Stimulated activated CD4-positive, alpha-beta T cell treated with anti-CD3 and anti-CD28 coated beads, Interleukin-2, amount 100 ng/mL, for 48 hours (primary cell): ENCODE measurements at regions not wholly inside any gene's neighbourhood (a gene's known extent, or its start where the extent isn't known, plus 50 kb on each side); places are given as distances from the start of the nearest gene placed in this dataset.
"Not testable (repeated sequence)": the region's sequence is repeated elsewhere in the genome, so short reads cannot be mapped to it uniquely, and the experiment has no call there.

Experiments
- DNase-seq, 2 donors: peaks; one replicate each; pipeline ENCODE4 v3.0.0-alpha.2; 2020

DNA sequence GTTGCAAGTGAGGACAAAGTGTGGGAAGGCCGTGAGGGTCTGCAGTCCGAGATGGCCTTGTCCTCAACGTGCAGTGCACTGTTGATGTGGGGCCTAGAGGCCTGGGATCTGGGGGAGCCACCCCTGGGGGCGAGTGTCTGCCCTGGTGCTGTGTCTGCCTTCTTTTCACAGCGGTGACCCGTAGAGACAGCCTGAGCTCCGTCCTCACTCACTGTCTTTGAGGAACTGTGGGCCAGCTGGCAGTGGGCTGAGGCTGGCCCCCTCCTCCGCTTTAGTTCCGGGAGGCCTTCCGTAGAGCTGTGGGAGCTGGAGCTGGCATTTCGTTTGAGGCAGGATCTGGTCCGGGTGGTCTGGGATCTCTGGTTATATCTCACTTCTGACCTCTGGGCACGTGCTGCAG lies 1370.6 kb downstream of the CDH12 start:
- not testable (repeated sequence) for DNase-seq

DNA sequence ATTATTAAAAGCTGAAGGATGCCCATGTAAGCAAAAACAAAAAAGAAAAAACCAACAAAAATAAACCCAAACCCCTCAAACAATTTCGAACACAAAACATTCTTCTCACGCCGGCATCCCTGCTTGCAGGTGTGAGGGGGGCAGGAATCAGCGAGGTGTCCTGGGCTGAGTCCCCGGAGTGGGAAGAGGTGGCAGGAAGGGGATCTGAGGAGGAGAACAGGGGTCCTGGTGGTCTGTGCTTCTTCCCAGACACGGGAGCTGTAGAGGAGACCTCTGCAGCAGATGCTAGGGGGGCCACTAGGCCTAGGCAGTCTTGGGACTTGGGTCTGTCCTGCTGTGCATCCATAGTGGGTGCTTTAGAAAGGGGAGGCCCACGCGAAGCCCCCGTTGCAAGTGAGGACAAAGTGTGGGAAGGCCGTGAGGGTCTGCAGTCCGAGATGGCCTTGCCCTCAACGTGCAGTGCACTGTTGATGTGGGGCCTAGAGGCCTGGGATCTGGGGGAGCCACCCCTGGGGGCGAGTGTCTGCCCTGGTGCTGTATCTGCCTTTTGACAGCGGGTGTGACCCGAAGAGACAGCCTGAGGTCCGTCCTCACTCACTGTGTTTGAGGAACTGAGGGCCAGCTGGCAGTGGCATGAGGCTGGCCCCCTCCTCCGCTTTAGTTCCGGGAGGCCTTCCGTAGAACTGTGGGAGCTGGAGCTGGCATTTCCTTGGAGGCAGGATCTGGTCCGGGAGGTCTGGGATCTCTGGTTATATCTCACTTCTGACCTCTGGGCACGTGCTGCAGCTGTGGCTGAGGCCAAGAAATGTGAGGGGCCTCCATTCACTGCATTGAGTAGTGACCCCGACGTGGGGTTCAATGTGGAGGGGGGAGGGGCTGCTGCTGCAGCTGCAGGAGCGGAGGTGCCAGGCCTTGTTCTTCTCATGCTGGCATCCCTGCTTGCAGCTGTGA lies 1371.5 kb downstream of the CDH12 start:
- DNase-seq, result not testable (repeated sequence)

DNA sequence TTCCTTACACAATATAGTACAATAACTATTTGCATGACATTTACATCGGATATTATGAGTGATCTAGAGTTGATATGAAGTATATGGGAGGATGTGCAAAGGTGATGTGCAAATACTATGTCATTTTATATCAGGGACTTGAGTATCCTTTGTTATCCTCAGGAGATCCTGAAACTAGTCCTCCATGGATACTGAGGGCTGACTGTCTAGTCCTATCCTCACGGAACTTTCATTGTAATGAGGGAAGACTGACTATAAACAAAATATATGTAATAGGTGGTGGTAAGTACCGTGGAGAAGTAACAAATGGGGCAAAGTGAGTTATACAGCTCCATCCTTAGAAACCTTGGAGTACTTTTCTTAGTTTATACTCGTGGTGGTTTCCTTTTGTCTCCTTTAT lies 1373.1 kb downstream of the CDH12 start:
- DNase-seq, result not testable (repeated sequence)

DNA sequence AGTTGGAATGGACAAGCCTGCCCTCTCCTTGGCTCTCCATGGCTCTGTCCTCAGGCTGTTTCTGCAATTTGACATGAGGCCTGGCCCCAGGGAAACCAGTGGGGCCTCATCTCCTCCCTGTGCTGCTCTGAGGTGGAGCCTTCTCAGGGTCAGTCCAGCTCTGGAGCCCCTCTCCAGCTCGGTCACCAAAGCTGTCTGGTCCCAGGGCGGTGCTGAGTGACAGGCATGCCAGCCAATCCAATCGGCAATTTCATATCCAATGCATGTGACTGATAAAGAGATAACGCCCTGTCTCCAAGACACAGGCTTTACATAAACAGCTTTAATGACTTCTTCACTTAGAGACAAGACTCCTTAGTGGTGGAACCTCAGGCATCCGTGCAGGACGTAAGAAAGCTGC lies 1379.2 kb downstream of the CDH12 start:
- not testable (repeated sequence) for DNase-seq

DNA sequence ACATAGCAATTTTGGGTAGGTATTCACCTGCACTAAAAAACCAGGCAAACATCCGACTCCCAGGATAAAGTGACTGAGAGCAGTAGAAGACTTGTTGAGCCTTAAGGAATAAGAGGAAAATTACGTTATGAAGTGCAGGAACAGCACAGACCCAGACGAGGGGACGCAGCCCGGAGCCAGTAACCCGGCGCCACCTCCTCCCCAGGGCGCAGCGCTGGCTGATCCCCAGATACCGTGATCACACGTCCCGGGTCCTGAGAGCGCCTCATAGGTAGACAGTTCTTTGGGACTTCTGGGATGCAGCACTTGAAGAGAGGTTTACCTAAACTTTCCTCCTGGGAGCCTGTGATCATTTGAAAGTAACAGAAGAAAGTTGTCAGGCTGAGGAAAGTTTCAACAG lies 1379.7 kb downstream of the CDH12 start:
- DNase-seq, result not testable (repeated sequence)

DNA sequence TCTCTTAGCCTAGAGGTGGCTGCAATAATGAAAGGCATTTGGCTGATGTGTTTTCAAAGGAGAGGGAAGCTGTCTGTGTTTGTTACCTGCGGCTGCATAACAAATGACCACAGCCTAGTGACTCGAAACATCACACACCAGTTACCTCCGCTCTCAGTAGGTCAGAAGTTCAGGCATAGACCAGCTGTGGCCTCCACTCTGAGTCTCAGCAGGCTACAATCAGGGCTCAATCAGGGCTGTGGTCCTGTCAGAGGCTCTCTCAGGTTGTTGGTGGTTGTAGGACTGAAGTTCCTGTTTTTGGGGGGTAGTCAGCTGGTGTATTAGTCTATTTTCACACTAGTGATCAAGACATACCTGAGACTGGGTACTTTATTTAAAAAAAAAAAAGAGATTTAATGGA lies 1381.5 kb downstream of the CDH12 start:
- DNase-seq, result not testable (repeated sequence)

DNA sequence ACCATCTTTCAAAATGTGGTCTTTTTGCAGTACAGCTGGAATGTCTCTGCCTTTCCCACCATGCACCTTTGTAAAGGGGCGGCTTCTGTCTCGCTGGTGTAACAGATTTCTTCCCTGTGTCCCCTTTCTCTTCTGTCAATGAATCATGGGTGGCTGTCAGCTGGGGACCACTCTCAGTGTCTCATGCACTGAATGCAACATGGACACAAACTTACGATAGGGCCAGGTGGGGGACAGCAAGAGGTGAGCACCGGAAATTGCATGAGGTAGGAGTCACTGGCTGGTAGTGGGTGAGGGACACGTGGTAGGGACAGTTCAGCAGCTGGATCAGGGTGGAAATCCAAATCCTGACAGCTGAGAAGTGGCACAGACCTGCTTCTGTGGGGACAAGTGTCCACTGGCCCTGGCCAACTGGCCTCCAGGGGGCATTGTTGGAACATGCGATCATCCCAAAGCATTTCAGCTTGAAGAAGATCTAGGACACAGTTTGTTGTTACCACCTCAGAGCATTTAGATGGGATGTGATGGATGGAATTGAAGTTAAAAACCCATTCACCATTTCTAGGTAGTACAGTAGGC lies 1383.5 kb downstream of the CDH12 start:
- peak in 1 of 2 donors; percentile 10 for DNase-seq

DNA sequence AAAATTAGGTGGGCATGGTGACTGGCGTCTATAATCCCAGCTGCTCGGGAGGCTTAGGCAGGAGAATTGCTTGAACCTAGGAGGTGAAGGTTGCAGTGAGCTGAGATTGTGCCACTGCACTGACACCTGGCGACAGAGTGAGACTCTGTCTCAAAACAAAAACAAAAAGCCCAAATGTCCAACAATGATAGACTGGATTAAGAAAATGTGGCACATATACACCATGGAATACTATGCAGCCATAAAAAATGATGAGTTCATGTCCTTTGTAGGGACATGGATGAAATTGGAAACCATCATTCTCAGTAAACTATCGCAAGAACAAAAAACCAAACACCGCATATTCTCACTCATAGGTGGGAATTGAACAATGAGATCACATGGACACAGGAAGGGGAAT lies 1385.6 kb downstream of the CDH12 start:
- not testable (repeated sequence) for DNase-seq

DNA sequence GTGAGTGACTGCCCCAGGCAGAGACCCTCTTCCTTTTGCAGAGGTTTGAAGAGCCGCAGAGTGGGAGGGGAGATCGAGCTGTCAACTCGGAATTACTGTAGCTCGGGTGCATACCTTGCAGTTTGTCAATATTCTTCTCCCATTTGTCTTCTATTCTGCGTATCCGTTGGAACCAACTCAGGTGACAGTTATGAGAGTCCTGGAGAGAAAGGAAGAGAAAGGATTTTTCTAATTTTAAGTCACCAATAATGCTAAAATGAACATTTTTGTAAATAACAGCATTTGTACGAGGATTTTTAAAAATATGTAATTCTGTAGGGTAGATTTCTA lies 1393.4 kb downstream of the CDH12 start:
- not testable (repeated sequence) for DNase-seq

DNA sequence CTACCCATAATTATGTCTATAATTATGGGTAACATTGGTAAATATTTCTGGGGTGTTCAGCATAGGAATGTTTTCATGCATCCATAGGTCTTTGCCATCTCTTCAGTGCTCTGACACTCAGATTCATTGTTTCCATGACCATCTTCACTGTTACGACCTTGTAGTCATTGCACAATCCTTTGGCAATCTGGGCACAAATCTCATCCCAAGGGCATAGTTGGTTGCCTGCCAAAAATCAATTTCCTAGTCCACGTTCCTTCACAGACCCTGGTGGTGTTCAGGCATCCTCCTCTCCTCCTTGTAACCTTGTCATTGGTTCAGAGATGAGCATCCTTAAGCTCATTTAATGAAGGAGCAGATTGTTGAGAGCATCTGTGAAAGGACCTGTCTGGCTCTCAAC lies 1400.7 kb downstream of the CDH12 start:
- DNase-seq, result no peak

DNA sequence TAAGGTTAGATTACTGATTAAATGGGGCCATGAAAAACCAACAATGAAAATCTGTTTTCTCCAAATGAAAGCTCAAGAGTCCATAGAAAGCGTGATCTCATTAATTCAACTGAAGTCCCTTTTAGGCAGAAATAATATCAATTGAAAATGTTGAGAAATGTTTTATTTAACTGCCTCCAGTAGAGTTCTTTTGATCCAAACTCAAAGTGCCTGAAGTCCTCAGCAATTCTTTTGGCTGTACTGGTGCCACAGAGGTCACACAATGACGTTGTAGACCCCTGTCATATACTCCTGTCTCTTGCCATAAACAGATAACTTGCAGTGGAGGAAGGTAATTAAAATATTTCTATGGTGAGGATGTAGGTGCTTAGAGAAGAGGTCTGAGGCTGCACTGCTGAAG lies 1420.5 kb downstream of the CDH12 start:
- DNase-seq, result no peak

DNA sequence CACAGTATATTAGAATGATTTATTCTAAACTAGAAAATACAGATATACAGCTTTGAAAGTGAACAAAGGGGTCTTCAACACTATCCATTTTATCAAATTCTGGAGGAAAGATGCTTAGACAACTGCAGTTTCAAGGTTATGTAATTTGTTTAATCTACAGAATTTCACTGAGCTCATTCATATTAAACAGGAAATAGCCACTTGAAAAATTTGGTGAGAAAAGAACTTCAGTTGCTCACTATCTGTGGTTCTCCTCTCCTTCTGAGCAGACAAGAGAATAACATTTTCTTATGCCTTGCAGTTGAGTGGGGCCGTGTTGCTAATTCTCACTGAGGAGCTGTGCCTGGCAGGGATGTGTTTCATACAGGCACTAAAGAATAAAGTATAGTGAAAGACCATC lies 1428.2 kb downstream of the CDH12 start:
- no peak for DNase-seq

DNA sequence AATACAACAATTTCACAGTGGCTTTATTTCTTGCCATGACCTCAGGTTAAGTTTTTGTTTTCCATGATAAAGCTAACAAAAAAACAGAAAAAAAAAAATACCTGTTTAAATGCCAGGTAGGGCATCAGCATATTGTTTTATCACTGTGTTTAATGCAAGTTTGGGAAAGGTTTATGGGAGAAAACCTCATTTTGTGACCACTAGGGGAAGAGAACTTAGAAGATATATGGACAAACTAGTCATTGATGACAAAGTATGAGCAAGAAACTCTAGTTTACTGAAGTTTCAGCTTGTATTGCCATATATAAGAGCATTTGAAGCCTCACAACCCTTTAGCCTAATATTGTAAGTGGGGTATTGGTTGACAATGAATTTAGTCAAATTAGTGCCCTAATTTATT lies 1431.4 kb upstream of the CDH18 start:
- DNase-seq, result no peak

DNA sequence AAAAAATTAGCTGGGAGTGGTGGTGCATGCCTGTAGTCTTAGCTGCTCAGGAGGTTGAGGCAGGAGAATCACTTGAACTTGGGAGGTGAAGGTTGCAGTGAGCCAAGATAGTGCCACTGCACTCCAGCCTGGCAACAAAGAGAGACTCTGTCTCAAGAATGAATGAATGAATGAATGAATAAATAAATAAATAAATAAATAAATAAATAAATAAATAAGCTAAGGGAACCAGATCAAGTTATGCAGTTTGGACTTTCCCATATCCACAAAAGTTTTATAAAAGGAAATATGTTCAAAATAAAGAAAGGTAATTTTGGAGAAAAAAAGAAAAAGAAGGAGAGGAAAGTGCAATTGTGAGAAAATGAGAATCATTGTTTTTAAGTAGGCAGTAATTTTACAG lies 1414.1 kb upstream of the CDH18 start:
- not testable (repeated sequence) for DNase-seq

DNA sequence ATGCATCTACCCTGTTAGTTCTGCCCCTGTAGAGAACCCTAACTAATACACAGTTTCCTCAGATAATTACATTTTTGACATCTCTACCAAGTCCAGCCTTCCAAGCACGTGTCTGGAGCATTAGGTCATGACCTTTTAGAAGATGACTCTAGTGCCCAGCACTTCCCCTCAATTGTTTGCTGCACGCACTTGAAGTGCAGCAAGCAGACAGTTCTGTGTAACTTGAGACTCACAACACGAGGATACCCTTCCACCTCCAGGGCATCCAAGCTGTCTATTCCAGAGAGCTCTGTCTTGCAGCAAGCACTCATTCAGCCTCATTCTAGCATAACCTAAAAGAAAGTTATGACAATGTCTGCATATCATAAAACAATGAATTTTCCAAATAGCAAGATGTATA lies 1410.5 kb upstream of the CDH18 start:
- DNase-seq, result no peak

DNA sequence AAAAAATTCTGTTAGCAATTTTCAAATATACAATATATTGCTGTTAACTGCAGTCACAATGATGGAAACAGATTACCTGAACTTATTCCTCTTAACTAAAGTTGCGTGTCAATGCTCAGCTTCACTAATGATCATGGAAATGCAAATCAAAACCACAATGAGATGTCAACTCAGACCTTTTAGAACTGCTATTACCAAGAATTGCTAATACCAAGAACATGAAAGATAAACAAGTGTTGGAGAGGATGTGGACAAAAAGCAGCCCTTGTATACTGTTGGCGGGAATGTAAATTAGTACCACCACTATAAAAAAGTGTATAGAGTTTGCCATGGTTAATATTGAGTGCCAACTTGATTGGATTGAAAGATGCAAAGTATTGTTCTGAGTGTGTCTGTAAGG lies 1409.7 kb upstream of the CDH18 start:
- DNase-seq, result no peak

DNA sequence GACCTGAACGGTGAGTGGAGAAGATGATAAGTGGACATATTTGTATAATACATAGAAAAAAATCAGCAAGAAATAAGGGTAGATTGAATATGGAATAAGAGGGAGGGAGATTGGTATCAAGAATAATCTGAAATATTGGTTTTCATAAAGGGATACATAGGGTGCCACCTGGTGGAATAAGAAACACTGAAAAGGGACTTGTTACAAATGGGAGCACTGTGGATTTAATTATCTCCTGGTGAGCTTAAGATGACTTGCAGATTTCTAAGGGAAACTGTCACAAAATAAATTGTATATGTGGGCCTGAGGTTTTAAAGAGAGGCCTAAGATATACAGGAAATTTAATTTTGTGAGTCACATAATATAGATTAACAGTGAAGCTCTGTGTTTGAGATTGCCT lies 1403.5 kb upstream of the CDH18 start:
- DNase-seq, result no peak

DNA sequence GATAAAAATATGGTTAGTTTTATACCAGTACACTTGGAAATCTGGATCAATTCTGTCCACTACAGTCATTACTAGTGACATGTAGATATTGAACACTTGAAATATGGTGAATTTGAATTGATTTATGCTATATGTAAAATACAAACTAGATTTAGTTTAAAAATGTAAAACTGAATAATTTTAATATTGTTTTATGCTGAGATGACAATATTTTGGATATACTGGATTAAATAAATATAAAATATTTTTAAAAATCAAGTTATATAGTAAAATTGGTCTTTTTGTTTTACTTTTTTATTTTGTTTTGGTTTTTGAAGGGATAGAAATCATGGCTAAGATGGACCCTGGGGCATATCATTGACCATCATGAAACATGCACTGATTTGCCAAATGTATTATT lies 1372.8 kb upstream of the CDH18 start:
- not testable (repeated sequence) for DNase-seq

DNA sequence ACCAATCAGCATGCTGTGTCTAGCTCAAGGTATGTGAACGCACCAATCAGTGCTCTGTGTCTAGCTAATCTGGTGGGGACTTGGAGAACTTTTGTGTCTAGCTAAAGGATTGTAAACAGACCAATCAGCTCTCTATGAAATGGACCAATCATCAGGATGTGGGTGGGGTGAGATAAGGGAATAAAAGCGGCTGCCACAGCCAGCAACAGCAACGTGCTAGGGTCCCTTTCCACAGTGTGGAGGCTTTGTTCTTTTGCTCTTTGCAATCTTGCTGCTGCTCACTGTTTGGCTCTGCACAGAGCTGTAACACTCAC lies 1353.9 kb upstream of the CDH18 start:
- DNase-seq, result not testable (repeated sequence)

DNA sequence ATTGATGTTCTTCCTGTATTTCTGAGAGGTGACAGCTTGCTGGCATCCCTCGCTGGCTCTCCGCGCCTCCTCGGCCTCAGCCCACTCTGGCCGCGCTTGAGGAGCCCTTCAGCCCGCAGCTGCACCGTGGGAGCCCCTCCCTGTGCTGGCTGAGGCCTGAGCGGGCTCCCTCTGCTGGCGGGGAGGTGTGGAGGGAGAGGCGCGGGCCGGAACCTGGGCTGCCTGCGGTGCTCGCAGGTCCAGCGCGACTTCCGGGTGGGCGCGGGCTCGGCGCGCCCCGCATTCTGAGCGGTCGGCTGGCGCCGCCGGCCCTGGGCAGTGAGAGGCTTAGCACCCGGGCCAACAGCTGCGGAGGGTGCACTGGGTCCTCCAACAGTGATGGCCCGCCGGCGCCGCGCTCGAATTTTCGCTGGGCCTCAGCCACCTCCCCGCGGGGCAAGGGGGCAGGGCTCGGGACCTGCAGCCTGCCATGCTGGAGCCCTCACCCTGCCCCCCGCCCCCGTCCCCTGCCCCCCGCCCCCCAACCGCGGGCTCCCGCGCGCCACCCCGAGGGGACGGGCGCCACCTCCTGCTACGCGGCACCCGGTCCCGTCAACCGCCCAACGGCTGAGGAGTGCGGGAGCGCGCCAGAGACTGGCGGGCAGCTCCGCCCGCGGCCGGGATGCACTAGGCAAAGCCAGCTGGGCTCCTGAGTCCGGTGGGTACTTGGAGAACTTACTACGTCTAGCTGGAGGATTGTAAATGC lies 1353.4 kb upstream of the CDH18 start:
- DNase-seq, result not testable (repeated sequence)

DNA sequence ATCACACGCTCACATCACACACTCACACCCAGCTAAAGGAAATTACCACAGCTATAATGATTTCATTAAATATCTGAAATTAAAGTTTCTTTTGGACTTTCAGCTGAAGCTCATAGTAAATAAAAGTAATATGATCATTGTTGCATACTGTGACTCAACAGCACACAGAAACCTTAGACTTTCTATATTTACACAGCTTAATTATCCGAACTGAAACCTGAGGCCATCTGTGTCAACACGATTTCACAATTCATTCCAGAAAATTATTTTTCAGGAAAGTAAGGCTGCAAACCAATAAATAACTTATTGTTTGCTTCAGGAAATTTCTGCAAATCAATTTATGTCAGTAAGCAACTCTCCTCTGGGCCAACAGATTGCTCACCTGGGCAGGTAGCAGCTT lies 1352.2 kb upstream of the CDH18 start:
- DNase-seq, result not testable (repeated sequence)

DNA sequence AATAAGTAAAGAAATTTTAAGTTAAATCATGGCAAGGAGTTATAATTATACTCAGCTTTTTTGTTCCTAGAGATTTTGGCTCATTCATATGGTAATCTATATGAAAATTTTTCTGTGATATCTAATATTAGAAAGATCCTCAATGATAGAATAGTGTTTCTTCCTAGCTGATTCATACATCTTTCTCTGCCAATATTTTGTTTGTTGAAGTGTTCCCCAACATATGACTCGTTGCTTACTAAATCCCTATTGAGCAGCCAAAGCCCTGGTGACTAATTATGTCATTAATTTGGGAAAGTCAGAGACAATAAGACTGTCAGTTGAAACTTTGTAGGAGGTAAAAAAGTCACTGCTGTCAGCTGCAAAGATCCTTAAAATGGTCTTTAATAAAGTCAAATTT lies 1348.5 kb upstream of the CDH18 start:
- DNase-seq, result not testable (repeated sequence)

DNA sequence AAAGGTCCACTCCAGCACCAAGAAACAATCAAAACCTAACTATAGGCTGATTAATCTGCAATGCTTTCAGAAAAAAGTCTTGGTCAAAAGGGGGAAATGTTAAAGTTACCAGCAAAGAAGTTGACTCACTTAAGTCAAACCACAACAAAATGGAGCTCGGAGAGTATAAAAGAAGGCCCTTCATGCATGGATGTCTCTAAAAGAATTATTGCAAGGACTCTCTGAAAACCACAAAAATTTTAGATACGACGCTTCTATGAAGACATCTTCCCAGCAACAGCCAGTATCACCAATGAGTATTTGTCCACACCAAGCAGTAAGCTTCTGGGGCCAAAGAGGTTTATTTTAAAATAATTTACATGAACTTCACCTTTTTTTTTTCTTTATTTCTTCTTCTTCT lies 1327.4 kb upstream of the CDH18 start:
- DNase-seq, result not testable (repeated sequence)

DNA sequence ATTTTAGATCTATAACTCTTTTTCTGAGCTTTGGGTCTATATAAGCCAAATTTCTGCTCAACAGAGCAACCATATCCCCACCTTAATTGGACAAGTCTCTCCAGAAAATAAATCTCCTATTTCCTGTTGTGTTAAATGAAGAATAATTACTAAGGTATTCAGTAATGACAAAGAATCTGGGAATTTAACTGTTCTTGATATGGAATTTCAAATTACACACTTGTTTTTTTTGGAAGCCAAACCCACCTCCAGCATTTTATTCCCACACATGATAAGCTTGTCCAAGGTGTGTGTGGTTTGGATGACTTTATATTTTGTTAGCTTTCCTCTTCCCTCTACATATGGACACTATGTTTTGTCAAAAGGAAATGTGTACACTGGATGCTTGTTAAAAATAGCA lies 1313.2 kb upstream of the CDH18 start:
- not testable (repeated sequence) for DNase-seq
